GM12891 (cell line): ENCODE measurements at regions not wholly inside any gene's neighbourhood (a gene's known extent, or its start where the extent isn't known, plus 50 kb on each side); places are given as distances from the start of the nearest gene placed in this dataset.

Experiments used
- PAX5 ChIP-seq: IDR thresholded peaks from 2 replicates; pipeline ENCODE4 v1.6.1; 2011; ENCODE audit warnings: low read length, moderate library complexity, mild to moderate bottlenecking; ENCODE audit not compliant: insufficient read depth, severe bottlenecking
- POLR2A ChIP-seq: IDR thresholded peaks from 2 replicates; pipeline ENCODE4 v1.6.1; 2011; ENCODE audit warnings: low read depth, low read length, control low read depth
- POLR2AphosphoS5 ChIP-seq: IDR thresholded peaks from 2 replicates; pipeline ENCODE4 v1.6.1; 2011; ENCODE audit warnings: low read depth, low read length, control low read depth
- POU2F2 ChIP-seq: IDR thresholded peaks from 2 replicates; pipeline ENCODE4 v1.6.1; 2011; ENCODE audit warnings: low read depth, mild to moderate bottlenecking, control low read depth, low read length, moderate library complexity
- SPI1 ChIP-seq: IDR thresholded peaks from 2 replicates; pipeline ENCODE4 v1.6.1; 2011; ENCODE audit warnings: low read depth, low read length, control low read depth
- TAF1 ChIP-seq: IDR thresholded peaks from 2 replicates; pipeline ENCODE4 v1.6.1; 2011; ENCODE audit warnings: low read depth, low read length, control low read depth

DNA sequence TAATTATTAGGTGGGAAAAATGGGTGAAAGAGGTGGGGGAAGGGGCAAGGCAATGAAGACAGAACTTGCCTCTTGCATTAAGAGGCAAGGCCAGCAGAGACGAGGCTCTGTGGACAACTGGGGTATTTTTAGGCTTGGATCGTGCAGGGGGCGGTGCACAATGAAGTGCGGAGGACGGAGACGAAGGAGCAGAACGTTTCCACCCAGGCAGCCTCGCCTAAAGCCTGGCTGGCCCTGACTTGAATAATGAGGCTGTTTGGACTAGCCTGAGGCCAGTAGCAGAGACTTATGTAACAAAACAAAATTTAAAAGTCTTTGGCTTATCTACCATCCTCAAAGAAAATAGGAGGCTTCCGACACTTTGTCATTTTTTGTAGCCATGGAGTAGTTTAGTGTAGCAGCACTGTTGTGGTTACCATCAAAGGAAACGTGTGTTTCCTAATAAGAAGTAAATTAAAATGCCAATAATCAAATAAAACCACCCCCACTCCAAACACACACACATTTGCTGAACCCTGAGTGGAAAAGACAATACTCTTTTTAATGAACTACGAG lies 370.0 kb upstream of the CNR1 start:
- TF ChIP-seq POLR2A (no peak), TAF1 (no peak), POLR2AphosphoS5 (no peak), SPI1 (no peak), POU2F2 (no peak), PAX5 (no peak)
